HuH-7.5 (cell line): ENCODE measurements at regions not wholly inside any gene's neighbourhood (a gene's known extent, or its start where the extent isn't known, plus 50 kb on each side); places are given as distances from the start of the nearest gene placed in this dataset.

Source experiments
- DNase-seq: peaks from one replicate; pipeline ENCODE4 v3.0.0; 2011; ENCODE audit warnings: low spot score

- DNase-seq, result no peak
Observed at GRCh38 chr13:63093907-63094469, 1678.3 kb upstream of the PCDH20 start.

GRCh38 chr13:63092456-63092855 is 1676.8 kb upstream of the PCDH20 start:
- DNase-seq, result no peak

- DNase-seq, result no peak
Observed at GRCh38 chr13:63090524-63090923, 1674.9 kb upstream of the PCDH20 start.

GRCh38 chr13:63088226-63088625 is 1672.6 kb upstream of the PCDH20 start:
- no peak for DNase-seq

GRCh38 chr13:63086286-63086685 is 1670.6 kb upstream of the PCDH20 start:
- DNase-seq, result no peak

- DNase-seq, result no peak
Observed at GRCh38 chr13:63085851-63086250, 1670.2 kb upstream of the PCDH20 start.

- DNase-seq, result no peak
Observed at GRCh38 chr13:63081400-63082014, 1665.9 kb upstream of the PCDH20 start.

GRCh38 chr13:63075126-63075525 is 1659.5 kb upstream of the PCDH20 start:
- no peak for DNase-seq

- DNase-seq, result no peak
Observed at GRCh38 chr13:63050287-63050686, 1634.6 kb upstream of the PCDH20 start.

GRCh38 chr13:63048653-63049052 is 1633.0 kb upstream of the PCDH20 start:
- DNase-seq, result no peak

GRCh38 chr13:63044589-63045313 is 1629.1 kb upstream of the PCDH20 start:
- no peak for DNase-seq

- no peak for DNase-seq
Observed at GRCh38 chr13:63042686-63043085, 1627.0 kb upstream of the PCDH20 start.

- DNase-seq, result no peak
Observed at GRCh38 chr13:63041640-63042414, 1626.2 kb upstream of the PCDH20 start.

- no peak for DNase-seq
Observed at GRCh38 chr13:63026285-63026797, 1610.7 kb upstream of the PCDH20 start.

GRCh38 chr13:63025741-63026140 is 1610.1 kb upstream of the PCDH20 start:
- DNase-seq, result no peak

GRCh38 chr13:63024458-63024857 is 1608.8 kb upstream of the PCDH20 start:
- no peak for DNase-seq

GRCh38 chr13:63011996-63012395 is 1596.3 kb upstream of the PCDH20 start:
- no peak for DNase-seq

GRCh38 chr13:63010072-63010658 is 1594.5 kb upstream of the PCDH20 start:
- DNase-seq, result no peak

GRCh38 chr13:63005625-63006024 is 1590.0 kb upstream of the PCDH20 start:
- DNase-seq, result no peak

GRCh38 chr13:62997696-62998095 is 1582.0 kb upstream of the PCDH20 start:
- DNase-seq, result no peak

- no peak for DNase-seq
Observed at GRCh38 chr13:62997038-62997599, 1581.5 kb upstream of the PCDH20 start.

- no peak for DNase-seq
Observed at GRCh38 chr13:62973804-62974203, 1558.2 kb upstream of the PCDH20 start.
